ENCODE measurements at regions not wholly inside any gene's neighbourhood (a gene's known extent, or its start where the extent isn't known, plus 50 kb on each side); places are given as distances from the start of the nearest gene placed in this dataset.

DNA sequence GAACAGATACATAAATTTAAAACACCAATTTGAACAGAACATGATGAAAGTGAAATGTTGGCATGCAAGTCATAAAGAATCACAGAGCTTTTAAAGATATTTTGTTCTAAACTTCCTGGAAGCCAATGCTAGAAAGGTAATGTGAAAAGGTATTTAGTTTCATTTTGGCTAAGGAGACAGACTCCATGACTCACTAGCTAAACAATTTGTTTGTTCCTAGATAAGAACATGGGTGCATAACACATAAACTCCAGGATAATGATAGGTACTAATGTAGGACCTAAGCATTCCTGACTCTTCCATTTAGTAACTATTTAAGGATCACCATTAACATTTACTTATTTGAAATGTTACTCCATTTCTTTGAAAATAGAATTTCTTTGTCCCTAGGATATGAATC is 292.5 kb upstream of the CNTNAP5 start:
- Histone ChIP-seq H3K4me3 (no peak overlapping the region), H3K4me1 (no peaks in the 10 kb centered on the region), H3K27me3 (no peaks in the 10 kb centered on the region), H3K27ac (no peak overlapping the region), H3K9me3 (no peaks in the 10 kb centered on the region), H3K36me3 (no peaks in the 10 kb centered on the region)
- intact Hi-C loops (cut with DNase I; ENCODE audit: low total_unique reads): no loop called here
- DNase-seq: no peak
- TF ChIP-seq CTCF (IDR thresholded peaks at IDR 0.05): no peak

GRCh38 chr2:123737371-123737770 is 287.7 kb upstream of the CNTNAP5 start:
- intact Hi-C loops (cut with DNase I; ENCODE audit: low total_unique reads): no loop called here
- no peak for DNase-seq
- Histone ChIP-seq H3K4me1 (no peaks in the 10 kb centered on the region), H3K27me3 (no peaks in the 10 kb centered on the region), H3K36me3 (no peaks in the 10 kb centered on the region), H3K4me3 (no peak overlapping the region), H3K9me3 (no peaks in the 10 kb centered on the region), H3K27ac (no peak overlapping the region)
- TF ChIP-seq CTCF (IDR thresholded peaks at IDR 0.05): no peak

- H3K4me1 ChIP-seq: no peaks in the 10 kb centered on the region
- no peaks in the 10 kb centered on the region for H3K9me3 ChIP-seq
- H3K27me3 ChIP-seq: no peaks in the 10 kb centered on the region
- no peak for TF ChIP-seq CTCF (IDR thresholded peaks at IDR 0.05)
- no peak for DNase-seq
- no peak overlapping the region for H3K27ac ChIP-seq
- intact Hi-C loops (cut with DNase I; ENCODE audit: low total_unique reads): no loop called here
- H3K4me3 ChIP-seq: no peak overlapping the region
- H3K36me3 ChIP-seq: no peaks in the 10 kb centered on the region
Observed at GRCh38 chr2:123738643-123739042, 286.4 kb upstream of the CNTNAP5 start.

- H3K27me3 ChIP-seq: no peaks in the 10 kb centered on the region
- TF ChIP-seq CTCF (IDR thresholded peaks at IDR 0.05): no peak
- DNase-seq: no peak
- no peaks in the 10 kb centered on the region for H3K36me3 ChIP-seq
- H3K4me1 ChIP-seq: no peaks in the 10 kb centered on the region
- H3K27ac ChIP-seq: no peak overlapping the region
- intact Hi-C loops (cut with DNase I; ENCODE audit: low total_unique reads): no loop called here
- H3K9me3 ChIP-seq: no peaks in the 10 kb centered on the region
- no peak overlapping the region for H3K4me3 ChIP-seq
Observed at GRCh38 chr2:123746006-123746405, 279.1 kb upstream of the CNTNAP5 start.

DNA sequence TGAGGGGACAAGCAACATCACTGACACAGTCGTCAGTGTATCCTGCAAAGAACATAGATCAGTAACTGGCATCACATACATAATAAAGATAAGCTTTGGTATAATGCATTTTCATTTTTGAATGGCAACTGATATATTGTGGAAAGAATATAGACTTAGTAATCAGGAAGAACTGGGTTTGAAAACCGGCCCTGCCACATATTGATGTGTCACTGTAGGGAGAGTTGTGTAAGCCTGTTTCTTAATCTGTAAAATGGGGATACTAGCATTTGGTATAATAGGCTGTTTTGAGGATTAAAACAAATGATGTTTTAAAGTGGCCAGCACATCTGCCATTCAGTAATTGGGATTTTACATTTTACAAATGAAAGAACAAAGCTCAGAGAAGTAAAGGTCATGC is 277.8 kb upstream of the CNTNAP5 start:
- H3K4me3 ChIP-seq: no peak overlapping the region
- no peaks in the 10 kb centered on the region for H3K4me1 ChIP-seq
- intact Hi-C loops (cut with DNase I; ENCODE audit: low total_unique reads): no loop called here
- H3K9me3 ChIP-seq: no peaks in the 10 kb centered on the region
- DNase-seq: no peak
- H3K27ac ChIP-seq: no peak overlapping the region
- H3K27me3 ChIP-seq: no peaks in the 10 kb centered on the region
- no peak for TF ChIP-seq CTCF (IDR thresholded peaks at IDR 0.05)
- H3K36me3 ChIP-seq: no peaks in the 10 kb centered on the region

- no peaks in the 10 kb centered on the region for H3K36me3 ChIP-seq
- no peak for TF ChIP-seq CTCF (IDR thresholded peaks at IDR 0.05)
- H3K27ac ChIP-seq: no peak overlapping the region
- intact Hi-C loops (cut with DNase I; ENCODE audit: low total_unique reads): no loop called here
- no peaks in the 10 kb centered on the region for H3K4me1 ChIP-seq
- no peak overlapping the region for H3K4me3 ChIP-seq
- no peaks in the 10 kb centered on the region for H3K9me3 ChIP-seq
- no peak for DNase-seq
- no peaks in the 10 kb centered on the region for H3K27me3 ChIP-seq
Observed at GRCh38 chr2:123762221-123762620, 262.9 kb upstream of the CNTNAP5 start.

All from tibial artery (tissue), 4 donors.